Tibial nerve (tissue), 4 donors: ENCODE measurements at regions not wholly inside any gene's neighbourhood (a gene's known extent, or its start where the extent isn't known, plus 50 kb on each side); places are given as distances from the start of the nearest gene placed in this dataset.

Experiments
- EP300 ChIP-seq, 2 donors: sonication (generic); formaldehyde crosslinking; IDR thresholded peaks; one replicate each; pipeline ENCODE4 v1.6.1; 2017; ENCODE audit warnings: antibody characterized with exemption in 2 of 2, mild to moderate bottlenecking in 1 of 2
- POLR2A ChIP-seq, 2 donors: fragments of 450-650 bp; IDR thresholded peaks; one replicate each; pipeline ENCODE4 v1.6.1; 2017; ENCODE audit warnings: antibody characterized with exemption in 2 of 2, mild to moderate bottlenecking in 2 of 2, moderate library complexity in 2 of 2
- TF ChIP-seq, protein P1 (sequence below), 5 experiments: fragments of 200-600 bp in 3 of 5; fragments of 450-650 bp in 2 of 5; sonication (generic) in 3 of 5; IDR thresholded peaks; one replicate each; pipeline ENCODE4 v1.5.1; 2016 to 2019; ENCODE audit warnings: antibody characterized with exemption in 5 of 5, mild to moderate bottlenecking in 3 of 5, moderate library complexity in 2 of 5

DNA sequence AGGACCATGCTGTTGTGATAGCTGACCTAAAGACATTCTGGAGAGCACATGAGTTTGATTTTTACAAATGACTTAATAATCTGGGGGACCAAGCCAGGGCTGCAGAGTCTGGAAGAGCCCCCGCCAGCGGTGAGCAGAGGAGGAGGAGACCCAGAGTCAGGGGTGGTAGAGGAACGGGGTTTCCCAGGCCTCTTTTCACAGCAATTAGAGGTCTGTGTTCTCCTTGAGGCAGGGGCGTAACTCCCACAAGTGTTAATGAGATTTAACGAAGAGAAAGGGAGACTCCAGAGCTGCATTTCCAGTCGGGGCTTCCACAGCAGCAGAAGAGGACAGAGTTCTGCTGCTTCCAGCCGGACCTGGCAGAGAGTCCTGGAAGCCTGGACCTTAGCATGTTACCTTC is 137.9 kb upstream of the SLC24A2 start:
- TF ChIP-seq, protein P1, sequence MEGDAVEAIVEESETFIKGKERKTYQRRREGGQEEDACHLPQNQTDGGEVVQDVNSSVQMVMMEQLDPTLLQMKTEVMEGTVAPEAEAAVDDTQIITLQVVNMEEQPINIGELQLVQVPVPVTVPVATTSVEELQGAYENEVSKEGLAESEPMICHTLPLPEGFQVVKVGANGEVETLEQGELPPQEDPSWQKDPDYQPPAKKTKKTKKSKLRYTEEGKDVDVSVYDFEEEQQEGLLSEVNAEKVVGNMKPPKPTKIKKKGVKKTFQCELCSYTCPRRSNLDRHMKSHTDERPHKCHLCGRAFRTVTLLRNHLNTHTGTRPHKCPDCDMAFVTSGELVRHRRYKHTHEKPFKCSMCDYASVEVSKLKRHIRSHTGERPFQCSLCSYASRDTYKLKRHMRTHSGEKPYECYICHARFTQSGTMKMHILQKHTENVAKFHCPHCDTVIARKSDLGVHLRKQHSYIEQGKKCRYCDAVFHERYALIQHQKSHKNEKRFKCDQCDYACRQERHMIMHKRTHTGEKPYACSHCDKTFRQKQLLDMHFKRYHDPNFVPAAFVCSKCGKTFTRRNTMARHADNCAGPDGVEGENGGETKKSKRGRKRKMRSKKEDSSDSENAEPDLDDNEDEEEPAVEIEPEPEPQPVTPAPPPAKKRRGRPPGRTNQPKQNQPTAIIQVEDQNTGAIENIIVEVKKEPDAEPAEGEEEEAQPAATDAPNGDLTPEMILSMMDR (IDR thresholded peaks at IDR 0.05): no peak
- TF ChIP-seq POLR2A (IDR thresholded peaks at IDR 0.05): no peak
- TF ChIP-seq EP300 (IDR thresholded peaks at IDR 0.05): no peak
